Inflammatory macrophage treated with lipopolysaccharide for 4 hours (primary cell): ENCODE measurements at regions not wholly inside any gene's neighbourhood (a gene's known extent, or its start where the extent isn't known, plus 50 kb on each side); places are given as distances from the start of the nearest gene placed in this dataset.

Source experiments
- DNase-seq: peaks from one replicate; pipeline ENCODE4 v3.0.0-alpha.2; 2020

DNA sequence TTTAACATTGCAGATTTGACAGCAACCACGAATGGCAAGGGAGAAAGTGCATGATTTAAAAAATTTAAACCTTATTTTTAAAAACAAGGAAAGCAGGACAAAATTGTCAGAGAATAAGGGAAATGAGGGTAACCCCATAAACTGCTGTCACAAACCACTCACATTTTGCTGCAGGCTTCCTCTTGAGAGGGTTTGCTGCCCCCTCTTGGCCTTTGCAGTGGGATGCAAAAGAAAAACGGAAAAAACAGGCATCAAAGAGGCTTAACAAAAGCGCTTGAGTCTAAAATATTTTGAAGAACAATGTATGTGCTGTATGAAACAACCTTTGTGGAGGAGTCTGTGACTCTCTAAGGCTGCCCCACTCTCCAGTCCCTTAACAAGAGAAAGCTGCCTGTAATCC, 91.6 kb downstream of the TMX3 start:
- peak; percentile 9 for DNase-seq

DNA sequence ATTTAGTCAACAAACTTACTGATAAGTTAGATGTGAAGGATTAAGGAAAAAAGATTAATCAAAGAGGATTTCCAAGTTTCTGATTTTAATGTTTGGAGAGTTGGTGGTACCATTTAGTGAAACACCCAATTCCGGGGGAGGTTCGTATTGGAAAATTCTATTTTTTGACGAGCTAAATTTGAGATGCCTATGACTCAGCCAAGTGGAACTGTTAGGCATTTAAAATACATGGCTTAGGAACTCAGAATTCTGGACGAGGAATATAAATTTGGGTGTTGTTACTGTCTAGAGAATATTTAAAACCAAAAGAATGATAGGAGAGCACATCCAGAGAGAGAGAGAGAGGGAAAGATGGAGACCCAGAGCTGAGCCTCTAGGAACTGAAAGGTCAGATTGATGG, 103.6 kb downstream of the TMX3 start:
- DNase-seq: no peak

DNA sequence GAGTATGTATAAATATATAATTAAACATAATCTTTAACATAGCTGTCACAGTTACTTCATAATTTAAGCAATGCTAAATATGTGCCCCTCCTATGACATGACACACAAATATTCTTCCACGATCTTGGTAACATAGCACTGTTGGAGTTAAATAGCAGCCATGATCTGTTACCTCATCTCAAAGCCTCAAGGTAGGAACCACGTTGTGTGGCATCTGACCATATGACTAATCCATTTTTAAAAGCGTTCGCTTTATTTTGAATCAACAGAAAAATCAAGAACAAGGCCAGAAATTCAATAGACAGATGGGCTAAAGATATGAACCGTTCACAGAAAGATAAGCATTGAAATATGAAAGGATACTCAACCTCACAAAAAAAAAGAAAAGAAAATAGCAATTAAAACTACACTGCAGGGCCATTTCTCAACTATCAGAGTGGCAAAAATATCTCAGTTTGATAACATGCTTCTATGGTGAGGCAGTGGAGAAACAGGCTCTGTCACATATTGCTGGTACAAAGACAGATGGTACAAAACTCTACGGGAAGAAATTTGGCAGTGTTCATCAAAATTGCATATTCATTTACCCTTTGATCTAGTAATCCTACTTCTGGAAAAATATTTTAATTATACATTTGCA, 105.9 kb downstream of the TMX3 start:
- no peak for DNase-seq

DNA sequence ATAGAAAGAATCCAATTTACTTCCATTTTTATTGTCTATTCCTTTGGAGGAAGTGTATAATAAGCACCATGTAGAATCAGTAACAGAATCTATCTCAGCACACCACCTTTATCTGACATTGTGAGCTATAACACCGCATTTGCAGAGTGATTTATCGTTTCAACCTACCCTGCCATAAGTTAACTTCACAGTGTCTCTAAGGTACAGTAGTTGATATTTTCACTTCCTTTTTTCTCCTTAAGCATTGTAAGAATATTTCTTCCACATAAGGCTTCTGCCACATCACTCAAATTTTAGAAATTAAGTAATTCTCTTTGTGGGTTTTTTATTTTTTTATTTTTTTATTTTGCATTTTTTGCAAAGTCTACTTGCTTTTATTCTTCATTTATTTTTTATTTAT, 107.1 kb downstream of the TMX3 start:
- no peak for DNase-seq

DNA sequence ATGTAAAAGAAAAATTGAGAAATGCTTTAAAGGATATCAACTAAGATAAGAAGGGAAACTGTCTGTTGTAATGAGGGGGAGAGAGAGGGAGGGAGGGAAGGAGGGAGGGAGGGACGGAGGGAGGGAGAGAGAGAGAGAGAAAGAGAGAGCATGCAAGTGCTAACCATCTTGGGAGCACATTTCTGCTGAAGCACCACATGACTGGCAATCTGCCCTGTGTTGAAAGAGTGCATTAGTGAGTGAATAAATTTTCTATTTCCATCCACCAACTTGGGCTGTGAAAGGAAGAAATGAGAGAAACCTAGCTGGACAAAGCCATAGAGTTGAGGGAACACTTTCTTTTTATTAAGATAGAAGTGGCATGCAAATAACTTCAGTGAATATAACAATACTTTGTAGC, 110.7 kb downstream of the TMX3 start:
- no peak for DNase-seq

GRCh38 chr18:68596016-68596415, 118.9 kb downstream of the TMX3 start:
- no peak for DNase-seq

DNA sequence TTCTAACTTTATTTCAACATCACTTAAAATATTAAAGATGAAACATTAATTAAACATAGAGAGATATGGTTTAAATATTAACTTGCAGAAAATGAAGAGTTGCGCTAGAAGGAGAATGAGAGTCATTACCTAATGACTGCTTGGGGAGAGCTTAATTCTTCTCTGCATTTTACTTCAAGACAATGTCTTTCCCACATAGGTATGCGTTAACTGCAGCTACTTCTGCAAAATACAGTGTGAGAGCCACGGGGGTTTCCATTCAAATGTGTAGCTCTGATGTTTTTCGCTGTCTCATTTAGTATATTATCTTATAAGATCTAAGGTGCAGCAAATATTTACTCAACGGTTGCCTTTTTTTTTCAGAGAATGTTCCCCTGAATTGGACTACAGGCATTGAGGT, 126.7 kb downstream of the TMX3 start:
- DNase-seq: no peak

GRCh38 chr18:68583685-68584084, 131.2 kb downstream of the TMX3 start:
- no peak for DNase-seq

DNA sequence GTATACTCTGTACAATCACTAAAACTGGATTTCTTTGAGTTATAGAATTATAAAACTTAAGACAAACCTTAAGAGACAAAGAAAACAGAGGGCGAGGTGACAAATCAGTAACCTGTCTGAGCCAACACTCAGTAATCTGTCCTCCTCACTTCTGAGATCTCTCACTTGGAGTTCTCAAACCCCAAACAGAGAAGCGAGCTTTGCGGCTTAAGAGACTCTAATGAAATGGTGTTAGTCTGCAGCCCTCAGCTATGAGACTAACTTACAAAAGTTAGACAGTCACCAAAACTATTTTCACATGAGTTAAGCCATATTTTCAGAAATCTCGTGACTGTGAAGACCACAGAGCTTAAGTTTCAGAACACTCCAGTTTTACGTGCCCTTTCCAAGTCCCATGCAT, 140.6 kb downstream of the TMX3 start:
- DNase-seq: no peak

- DNase-seq: no peak
These were observed 145.0 kb downstream of the TMX3 start for GRCh38 chr18:68569936-68570335.

GRCh38 chr18:68568364-68569155, 146.3 kb downstream of the TMX3 start:
- DNase-seq: no peak

DNA sequence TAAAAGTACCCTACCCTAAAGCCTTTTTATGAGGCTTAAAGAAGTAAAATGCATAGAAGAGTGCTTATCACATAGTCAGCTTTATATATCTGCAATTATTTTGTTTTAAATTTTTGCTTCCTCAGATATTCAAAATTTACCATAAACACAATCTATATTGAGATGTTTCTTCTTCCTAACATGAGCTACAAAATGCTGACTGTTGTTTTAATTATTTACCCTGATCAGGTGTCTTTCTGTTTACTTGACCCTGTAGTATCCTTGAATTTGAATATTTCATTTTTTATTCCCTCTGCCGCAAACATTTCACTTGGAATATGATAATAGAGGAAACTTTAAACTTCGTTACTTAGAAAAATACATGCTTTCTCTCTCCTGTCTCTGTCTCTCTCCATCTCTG, 147.9 kb downstream of the TMX3 start:
- no peak for DNase-seq

GRCh38 chr18:68564961-68565360, 149.9 kb downstream of the TMX3 start:
- no peak for DNase-seq

GRCh38 chr18:68564351-68564750, 150.6 kb downstream of the TMX3 start:
- no peak for DNase-seq

DNA sequence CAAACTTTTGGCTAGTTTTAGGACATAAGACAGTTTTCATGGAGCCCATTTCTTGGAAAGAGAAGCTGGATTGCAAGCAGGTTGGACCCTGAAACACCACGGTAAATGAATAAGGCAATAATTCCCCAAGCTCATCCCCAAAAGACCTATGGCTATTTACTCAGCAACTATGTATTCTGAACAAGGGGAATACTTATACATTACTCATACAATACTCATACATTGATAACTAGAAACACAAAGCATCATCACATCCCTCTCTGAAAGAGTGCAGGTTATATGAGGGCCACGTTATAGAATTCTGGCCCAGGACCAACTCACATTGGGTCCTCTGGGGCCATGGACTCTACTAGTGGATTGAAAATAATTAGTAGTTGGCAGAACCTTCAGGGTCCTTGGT, 154.8 kb downstream of the TMX3 start:
- no peak for DNase-seq

- DNase-seq: no peak
These were observed 157.7 kb downstream of the TMX3 start for GRCh38 chr18:68557183-68557582.

GRCh38 chr18:68555879-68556301, 159.0 kb downstream of the TMX3 start:
- DNase-seq: no peak

DNA sequence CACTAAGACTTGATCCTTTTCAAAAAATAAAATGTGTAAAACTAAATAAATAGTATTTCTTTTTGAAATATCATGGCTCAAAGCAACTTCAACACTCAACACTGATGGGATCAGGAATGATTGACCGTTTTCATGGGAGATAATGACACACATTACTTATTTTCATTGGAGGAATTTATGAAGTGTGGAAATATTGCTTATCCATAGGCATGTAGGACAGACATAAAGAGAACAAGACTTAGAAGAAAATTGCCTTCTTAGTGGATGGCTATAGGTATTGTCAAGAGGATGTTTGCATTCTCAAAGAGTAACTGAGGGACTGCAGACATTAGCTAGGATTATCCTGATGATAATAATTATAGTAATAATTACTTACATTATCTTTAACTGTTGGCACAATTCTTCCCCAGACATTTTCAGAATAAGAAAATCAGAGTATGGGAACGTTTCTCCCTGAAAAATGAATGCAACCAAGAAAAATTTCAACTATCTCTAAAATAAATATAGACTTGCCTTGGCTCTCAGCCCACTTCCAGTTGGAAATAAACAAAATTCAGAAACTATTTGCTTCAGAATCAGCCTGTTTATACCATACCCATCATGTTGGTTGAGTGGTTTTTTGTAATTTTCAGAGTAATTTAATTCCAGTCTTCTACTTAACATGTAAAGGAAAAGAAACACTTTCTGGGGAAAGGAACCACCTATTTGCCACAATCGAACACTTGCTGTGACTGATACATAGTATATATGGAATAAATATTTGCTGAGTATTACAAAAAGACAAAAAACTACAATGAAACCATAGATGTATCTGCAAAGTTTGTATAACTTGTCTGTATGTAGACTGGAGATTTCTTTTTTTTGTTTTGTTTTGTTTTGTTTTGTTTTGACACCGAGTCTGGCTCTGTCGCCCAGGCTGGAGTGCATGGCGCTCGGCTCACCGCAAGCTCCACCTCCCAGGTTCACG, 165.7 kb downstream of the TMX3 start:
- DNase-seq: no peak

GRCh38 chr18:68543344-68543743, 171.6 kb downstream of the TMX3 start:
- no peak for DNase-seq

- no peak for DNase-seq
These were observed 172.1 kb downstream of the TMX3 start for GRCh38 chr18:68542846-68543245.

DNA sequence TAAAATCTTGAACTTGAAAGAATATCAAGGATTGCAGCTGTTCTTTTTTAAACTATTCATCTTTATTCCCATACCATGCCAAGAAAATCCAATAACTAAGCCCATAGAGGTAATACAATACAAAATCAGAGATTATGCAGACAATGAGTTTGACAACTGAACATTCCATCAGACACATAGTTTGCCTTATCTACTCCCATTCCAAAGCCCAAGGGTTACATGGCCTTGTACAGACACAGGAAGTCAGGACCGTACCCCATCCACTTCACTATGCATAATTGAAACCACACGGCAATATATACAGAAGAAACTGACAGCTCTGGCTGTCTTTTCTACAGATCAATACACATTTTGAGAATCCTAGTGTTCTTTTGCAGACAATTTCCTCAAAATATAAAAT, 181.3 kb downstream of the TMX3 start:
- no peak for DNase-seq

DNA sequence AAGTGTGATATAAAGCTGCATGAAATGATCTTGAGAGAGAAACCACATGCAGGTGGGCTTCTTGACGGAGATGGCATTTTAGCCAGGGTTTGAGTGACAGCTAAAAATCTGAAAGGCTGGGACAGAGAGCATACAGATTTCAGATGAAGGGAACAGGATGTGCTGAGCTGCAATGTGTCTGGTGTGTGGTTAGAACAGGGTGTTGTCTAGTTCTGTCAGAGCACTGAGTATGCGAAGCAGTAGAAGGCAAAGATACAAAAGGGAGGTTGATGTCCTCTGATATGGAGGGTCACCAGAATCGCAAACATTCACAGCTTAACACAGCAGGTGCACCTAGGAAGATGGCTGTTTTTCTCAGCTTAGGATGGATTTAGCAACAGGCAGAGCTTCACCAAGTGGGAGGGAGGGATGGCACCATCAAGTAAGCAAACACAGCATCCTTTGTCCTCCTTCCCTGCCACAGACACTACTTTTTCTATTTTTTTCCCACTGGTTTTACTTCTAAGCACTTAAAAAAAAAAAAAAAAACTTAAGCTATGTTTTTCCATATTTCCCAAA, 182.5 kb downstream of the TMX3 start:
- no peak for DNase-seq

DNA sequence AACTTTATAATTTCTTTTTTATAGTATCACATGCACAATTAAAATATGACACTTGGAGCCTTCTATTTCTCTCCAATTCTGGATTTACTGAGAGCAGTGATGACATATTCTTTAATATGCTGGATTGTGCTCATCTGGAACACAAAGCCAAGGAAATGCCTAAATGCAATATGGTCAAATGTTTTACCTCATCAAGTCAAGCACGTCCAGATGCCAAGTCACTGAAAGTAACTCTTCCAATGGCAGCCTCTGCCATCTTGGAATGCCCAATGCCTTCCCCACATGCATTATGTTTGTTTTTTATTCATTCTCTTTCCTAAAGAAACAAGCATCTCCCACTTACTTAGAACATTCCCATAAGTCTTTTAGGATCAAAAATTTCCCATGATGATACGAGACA, 189.8 kb downstream of the TMX3 start:
- DNase-seq: no peak
